ENCODE measurements at regions not wholly inside any gene's neighbourhood (a gene's known extent, or its start where the extent isn't known, plus 50 kb on each side); places are given as distances from the start of the nearest gene placed in this dataset.

DNA sequence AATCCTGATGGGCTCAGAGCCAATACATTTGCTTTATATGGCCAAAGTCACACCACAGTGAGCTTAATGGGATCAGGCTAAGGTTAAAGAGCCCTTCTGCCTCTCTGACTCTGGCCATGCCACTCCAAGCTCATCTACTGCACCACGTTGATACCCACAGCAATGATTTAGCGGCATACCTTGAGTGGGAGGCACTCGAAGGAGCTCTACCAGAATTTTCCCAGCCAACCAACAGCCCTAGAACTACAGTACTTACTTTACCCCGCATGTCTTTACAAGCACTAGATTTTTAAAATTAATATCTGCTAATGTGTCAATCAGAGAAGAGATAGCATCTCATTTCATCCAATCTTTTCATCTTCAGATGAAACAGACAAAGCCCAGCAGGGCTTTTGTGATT lies 300.5 kb downstream of the GRIN2B start:
- Histone ChIP-seq H3K4me3 (replicated peaks; ENCODE audit: insufficient read depth, low read length) (no peak overlapping the region), H3K27ac (replicated peaks) (no peak overlapping the region), H3K27me3 (ENCODE audit: insufficient read depth, poor library complexity, severe bottlenecking) (no peaks in the 10 kb centered on the region)
- TF ChIP-seq, protein P1, sequence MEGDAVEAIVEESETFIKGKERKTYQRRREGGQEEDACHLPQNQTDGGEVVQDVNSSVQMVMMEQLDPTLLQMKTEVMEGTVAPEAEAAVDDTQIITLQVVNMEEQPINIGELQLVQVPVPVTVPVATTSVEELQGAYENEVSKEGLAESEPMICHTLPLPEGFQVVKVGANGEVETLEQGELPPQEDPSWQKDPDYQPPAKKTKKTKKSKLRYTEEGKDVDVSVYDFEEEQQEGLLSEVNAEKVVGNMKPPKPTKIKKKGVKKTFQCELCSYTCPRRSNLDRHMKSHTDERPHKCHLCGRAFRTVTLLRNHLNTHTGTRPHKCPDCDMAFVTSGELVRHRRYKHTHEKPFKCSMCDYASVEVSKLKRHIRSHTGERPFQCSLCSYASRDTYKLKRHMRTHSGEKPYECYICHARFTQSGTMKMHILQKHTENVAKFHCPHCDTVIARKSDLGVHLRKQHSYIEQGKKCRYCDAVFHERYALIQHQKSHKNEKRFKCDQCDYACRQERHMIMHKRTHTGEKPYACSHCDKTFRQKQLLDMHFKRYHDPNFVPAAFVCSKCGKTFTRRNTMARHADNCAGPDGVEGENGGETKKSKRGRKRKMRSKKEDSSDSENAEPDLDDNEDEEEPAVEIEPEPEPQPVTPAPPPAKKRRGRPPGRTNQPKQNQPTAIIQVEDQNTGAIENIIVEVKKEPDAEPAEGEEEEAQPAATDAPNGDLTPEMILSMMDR (IDR thresholded peaks at IDR 0.05; ENCODE audit: insufficient read depth, low read length): no peak
- TF ChIP-seq GABPA (IDR thresholded peaks at IDR 0.05; ENCODE audit: low read depth) (no peak), POLR2AphosphoS5 (IDR thresholded peaks at IDR 0.05; ENCODE audit: low read depth) (no peak)
- no peak for DNase-seq (ENCODE audit: low read depth in 1 of 2, low spot score in 1 of 2)

DNA sequence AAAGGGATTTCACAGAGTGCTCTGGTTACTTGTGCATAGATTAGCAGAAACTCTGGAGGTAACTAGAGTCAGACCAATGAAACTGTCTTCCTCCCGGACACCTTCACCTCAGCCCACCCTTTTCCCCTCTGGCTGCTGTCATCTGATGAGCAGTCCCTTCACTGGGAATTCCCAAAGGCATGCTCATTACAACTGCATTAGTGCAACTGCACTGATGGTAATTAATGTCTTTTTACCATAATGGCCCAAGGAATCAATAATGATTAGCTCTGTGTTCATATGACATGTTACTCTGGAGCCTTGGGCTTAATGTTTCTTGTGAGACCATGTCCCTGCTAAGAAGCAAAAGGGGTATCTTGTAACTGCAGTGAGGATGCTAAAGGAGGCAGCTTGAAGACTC lies 304.5 kb downstream of the GRIN2B start:
- TF ChIP-seq GABPA (IDR thresholded peaks at IDR 0.05; ENCODE audit: low read depth): no peak
- TF ChIP-seq POLR2AphosphoS5 (IDR thresholded peaks at IDR 0.05; ENCODE audit: low read depth): no peak
- TF ChIP-seq REST (IDR thresholded peaks at IDR 0.05; ENCODE audit: insufficient replicate concordance, low read depth): no peak
- TF ChIP-seq SPI1 (IDR thresholded peaks at IDR 0.05; ENCODE audit: borderline replicate concordance, low read depth): no peak
- TF ChIP-seq, protein P1 (IDR thresholded peaks at IDR 0.05; ENCODE audit: insufficient read depth, low read length): no peak
- DNase-seq (ENCODE audit: low read depth in 1 of 2, low spot score in 1 of 2): no peak
- no peak overlapping the region for H3K4me3 ChIP-seq (replicated peaks; ENCODE audit: insufficient read depth, low read length)
- H3K27me3 ChIP-seq (ENCODE audit: insufficient read depth, poor library complexity, severe bottlenecking): no peaks in the 10 kb centered on the region
- H3K27ac ChIP-seq (replicated peaks): no peak overlapping the region

DNA sequence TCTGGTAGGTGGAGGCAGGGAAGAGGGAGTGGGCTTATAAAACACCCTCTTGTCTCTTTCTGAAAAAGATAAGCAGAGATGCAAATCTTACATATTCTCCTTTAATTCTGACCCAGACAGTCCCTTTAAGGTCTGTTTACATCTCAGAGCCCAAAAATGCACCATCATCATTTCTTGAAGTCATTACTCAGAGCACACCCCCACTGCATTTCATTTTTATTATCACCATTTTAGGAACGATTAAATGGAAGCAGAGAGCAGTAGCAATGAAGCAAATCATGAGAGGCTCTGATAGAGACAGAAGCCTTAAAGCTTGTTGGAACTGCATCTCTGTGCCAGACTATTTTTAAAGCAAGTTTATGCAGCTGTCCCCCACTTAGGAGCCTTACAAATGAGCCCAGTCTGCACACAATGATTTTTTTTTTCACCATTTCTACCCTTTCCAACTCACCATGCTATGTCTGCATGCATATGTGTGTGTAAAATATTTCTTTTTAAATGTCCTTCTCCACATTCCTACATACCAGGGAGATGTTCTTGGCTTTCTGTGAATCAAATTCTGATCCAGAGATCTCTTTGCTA lies 311.0 kb downstream of the GRIN2B start:
- H3K27me3 ChIP-seq (ENCODE audit: insufficient read depth, poor library complexity, severe bottlenecking): no peaks in the 10 kb centered on the region
- DNase-seq (ENCODE audit: low read depth in 1 of 2, low spot score in 1 of 2): no peak
- H3K27ac ChIP-seq (replicated peaks): no peak overlapping the region
- TF ChIP-seq GABPA (IDR thresholded peaks at IDR 0.05; ENCODE audit: low read depth) (no peak), SPI1 (IDR thresholded peaks at IDR 0.05; ENCODE audit: borderline replicate concordance, low read depth) (no peak), REST (IDR thresholded peaks at IDR 0.05; ENCODE audit: insufficient replicate concordance, low read depth) (no peak), POLR2AphosphoS5 (IDR thresholded peaks at IDR 0.05; ENCODE audit: low read depth) (no peak)
- TF ChIP-seq, protein P1 (IDR thresholded peaks at IDR 0.05; ENCODE audit: insufficient read depth, low read length): no peak
- H3K4me3 ChIP-seq (replicated peaks; ENCODE audit: insufficient read depth, low read length): no peak overlapping the region

- no peak overlapping the region for H3K27ac ChIP-seq (replicated peaks)
- no peak for TF ChIP-seq SPI1 (IDR thresholded peaks at IDR 0.05; ENCODE audit: borderline replicate concordance, low read depth)
- TF ChIP-seq GABPA (IDR thresholded peaks at IDR 0.05; ENCODE audit: low read depth): no peak
- TF ChIP-seq, protein P1 (IDR thresholded peaks at IDR 0.05; ENCODE audit: insufficient read depth, low read length): no peak
- no peak for TF ChIP-seq REST (IDR thresholded peaks at IDR 0.05; ENCODE audit: insufficient replicate concordance, low read depth)
- TF ChIP-seq POLR2AphosphoS5 (IDR thresholded peaks at IDR 0.05; ENCODE audit: low read depth): no peak
- DNase-seq (ENCODE audit: low read depth in 1 of 2, low spot score in 1 of 2): no peak
- H3K4me3 ChIP-seq (replicated peaks; ENCODE audit: insufficient read depth, low read length): no peak overlapping the region
- H3K27me3 ChIP-seq (ENCODE audit: insufficient read depth, poor library complexity, severe bottlenecking): peaks cover 4% of the 10 kb centered on the region
Observed at GRCh38 chr12:13668880-13669279, 312.5 kb downstream of the GRIN2B start.
